Sigmoid colon (tissue), 6 donors: ENCODE measurements at regions not wholly inside any gene's neighbourhood (a gene's known extent, or its start where the extent isn't known, plus 50 kb on each side); places are given as distances from the start of the nearest gene placed in this dataset.
A peak's percentile ranks its signal among the peaks of the same experiment; 100 is the strongest.

ENCODE experiments used
- DNase-seq: peaks from one replicate; pipeline ENCODE4 v3.0.0-alpha.2; 2019
- H3K27ac ChIP-seq, 4 donors: fragments of 200-600 bp; sonication (generic); one replicate each; pipeline ENCODE4 v1.5.1; 2016 to 2019; ENCODE audit warnings: mild to moderate bottlenecking in 1 of 4
- H3K27me3 ChIP-seq, 3 donors: fragments of 200-600 bp; sonication (generic); one replicate each; pipeline ENCODE4 v1.5.1; 2019; ENCODE audit warnings: mild to moderate bottlenecking in 1 of 3
- H3K36me3 ChIP-seq, 4 donors: fragments of 200-600 bp; sonication (generic); one replicate each; pipeline ENCODE4 v1.5.1; 2016 to 2019
- H3K4me1 ChIP-seq, 4 donors: fragments of 200-600 bp; sonication (generic); one replicate each; pipeline ENCODE4 v1.5.1; 2017 to 2019
- H3K4me3 ChIP-seq, 4 donors: fragments of 200-600 bp; sonication (generic); one replicate each; pipeline ENCODE4 v1.5.1; 2017 to 2019; ENCODE audit warnings: mild to moderate bottlenecking in 2 of 4, moderate library complexity in 1 of 4
- H3K9me3 ChIP-seq, 4 donors: fragments of 200-600 bp in 3 of 4; sonication (generic) in 3 of 4; one replicate each; pipeline versions ENCODE4 v1.5.1 to v1.6.1; 2013 to 2019
- CTCF ChIP-seq, 4 experiments: fragments of 450-650 bp in 3 of 4; fragments of 200-600 bp in 1 of 4; IDR thresholded peaks; one replicate each; pipeline ENCODE4 v1.5.1; 2016 to 2019; ENCODE audit warnings: antibody characterized with exemption in 4 of 4, mild to moderate bottlenecking in 3 of 4, moderate library complexity in 2 of 4
- EP300 ChIP-seq, 4 donors: sonication (generic); formaldehyde crosslinking; IDR thresholded peaks; one replicate each; pipeline ENCODE4 v1.6.1; 2017; ENCODE audit warnings: antibody characterized with exemption in 4 of 4
- POLR2A ChIP-seq, 2 donors: fragments of 450-650 bp; IDR thresholded peaks; one replicate each; pipeline ENCODE4 v1.6.1; 2016; ENCODE audit warnings: antibody characterized with exemption in 2 of 2, mild to moderate bottlenecking in 2 of 2, moderate library complexity in 2 of 2
- POLR2AphosphoS5 ChIP-seq, 4 donors: sonication (generic); formaldehyde crosslinking; IDR thresholded peaks; one replicate each; pipeline ENCODE4 v1.6.1; 2017; ENCODE audit warnings: antibody characterized with exemption in 4 of 4
- WGBS, 2 donors: extraction: QIAGEN DNeasy Blood & Tissue Kit; methylation state at CpG; one replicate each; pipeline ENCODE4 v1.1.7; 2013; 5-methylcytosine and 5-hydroxymethylcytosine counted together
- intact Hi-C: fragments of 100-400 bp; cut with DNase I; formaldehyde crosslinking; loops from one replicate; pipeline ENCODE4 v1.15.1; 2023
- donor health status: healthy with polysubstance abuse.
- donor health status: healthy.

DNA sequence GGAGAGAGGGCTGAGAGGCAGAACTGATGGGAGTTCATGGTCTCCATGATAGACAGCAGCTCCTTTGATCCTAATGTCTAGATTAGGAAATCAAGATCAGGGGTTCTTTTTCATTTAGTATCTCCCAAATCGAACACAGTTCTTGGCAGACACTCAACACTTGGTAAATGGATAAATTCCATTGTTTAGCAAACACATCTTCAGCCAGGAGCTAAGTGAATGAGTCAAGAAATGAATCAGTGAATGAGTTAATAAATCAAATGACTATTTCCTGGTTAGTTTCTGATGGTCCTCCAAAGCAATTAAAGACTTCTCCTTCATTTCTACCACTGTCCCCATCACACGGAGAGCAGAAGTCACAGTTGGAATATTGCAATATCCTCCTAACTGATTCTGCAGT lies 120.0 kb upstream of the SHISA3 start:
- H3K4me3 ChIP-seq = no peak overlapping the region
- no peak for DNase-seq
- 59 to 74% methylated on average over 2 of the region's 2 CpGs for WGBS, 2 donors
- no peaks in the 10 kb centered on the region for H3K36me3 ChIP-seq
- intact Hi-C loops = no loop called here
- no peaks in the 10 kb centered on the region for H3K9me3 ChIP-seq
- TF ChIP-seq POLR2AphosphoS5 (IDR thresholded peaks at IDR 0.05) = no peak
- no peak for TF ChIP-seq POLR2A (IDR thresholded peaks at IDR 0.05)
- no peak for TF ChIP-seq CTCF (IDR thresholded peaks at IDR 0.05)
- TF ChIP-seq EP300 (IDR thresholded peaks at IDR 0.05) = no peak
- no peaks in the 10 kb centered on the region for H3K27me3 ChIP-seq
- H3K4me1 ChIP-seq = no peaks in the 10 kb centered on the region
- no peak overlapping the region for H3K27ac ChIP-seq

GRCh38 chr4:42278709-42279324 lies 118.5 kb upstream of the SHISA3 start:
- no peaks in the 10 kb centered on the region for H3K36me3 ChIP-seq
- no peak for DNase-seq
- WGBS, 2 donors = 87 to 90% methylated on average over 15 of the region's 15 CpGs
- H3K9me3 ChIP-seq = no peaks in the 10 kb centered on the region
- intact Hi-C loops = no loop called here
- TF ChIP-seq EP300 (IDR thresholded peaks at IDR 0.05) (no peak), POLR2A (IDR thresholded peaks at IDR 0.05) (no peak), CTCF (IDR thresholded peaks at IDR 0.05) (no peak), POLR2AphosphoS5 (IDR thresholded peaks at IDR 0.05) (no peak)
- no peaks in the 10 kb centered on the region for H3K27me3 ChIP-seq
- no peaks in the 10 kb centered on the region for H3K4me1 ChIP-seq
- H3K27ac ChIP-seq = no peak overlapping the region
- no peak overlapping the region for H3K4me3 ChIP-seq

GRCh38 chr4:42280327-42281095 lies 116.8 kb upstream of the SHISA3 start:
- Histone ChIP-seq H3K36me3 (no peaks in the 10 kb centered on the region), H3K4me3 (no peak overlapping the region), H3K27ac (no peak overlapping the region), H3K27me3 (no peaks in the 10 kb centered on the region), H3K9me3 (no peaks in the 10 kb centered on the region), H3K4me1 (no peaks in the 10 kb centered on the region)
- intact Hi-C loops = no loop called here
- peak in 2 of 4 experiments; percentile 18 to 43 for TF ChIP-seq CTCF (IDR thresholded peaks at IDR 0.05)
- no peak for TF ChIP-seq EP300 (IDR thresholded peaks at IDR 0.05)
- no peak for DNase-seq
- 60 to 69% methylated on average over 11 of the region's 11 CpGs for WGBS, 2 donors

DNA sequence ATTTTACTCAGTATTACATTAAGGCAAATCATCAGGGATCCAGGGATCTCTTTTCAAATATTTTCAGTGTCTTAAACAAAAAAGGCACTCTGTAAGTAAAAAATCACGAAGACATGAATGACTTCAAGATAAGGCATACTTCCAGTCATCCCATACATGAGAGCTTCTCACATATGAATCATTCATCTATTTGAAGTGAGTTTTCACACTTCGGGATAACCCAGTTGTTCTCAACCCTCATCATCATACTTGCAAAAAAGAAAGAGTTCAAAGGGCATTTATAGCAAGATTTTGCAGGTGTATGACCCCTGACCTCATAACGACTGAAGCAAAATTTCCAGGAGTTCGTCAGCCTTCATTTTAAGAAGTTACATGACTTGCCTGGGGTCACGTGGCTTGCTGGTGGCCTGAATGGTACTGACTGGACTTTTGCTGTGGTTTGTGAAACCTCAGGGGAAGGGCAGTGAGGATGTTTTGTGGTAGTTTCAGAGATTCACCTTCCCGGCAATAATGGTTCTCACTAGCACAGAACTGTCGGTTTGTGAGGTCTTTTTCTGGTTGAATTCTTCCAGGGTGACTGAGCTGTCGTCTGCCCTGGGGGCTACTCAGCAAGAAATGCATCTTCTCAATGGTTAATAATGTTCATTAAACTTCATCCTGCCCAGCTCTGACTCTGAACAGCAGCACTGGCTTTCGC lies 115.8 kb upstream of the SHISA3 start:
- WGBS, 2 donors = 17 to 44% methylated on average over 9 of the region's 9 CpGs
- intact Hi-C loops = loop anchor here (1.0 kb wide), 1 partner anchor 239 kb away; no protein-coding TSS in a partner anchor
- TF ChIP-seq CTCF (IDR thresholded peaks at IDR 0.05) (no peak), EP300 (IDR thresholded peaks at IDR 0.05) (no peak), POLR2AphosphoS5 (IDR thresholded peaks at IDR 0.05) (no peak), POLR2A (IDR thresholded peaks at IDR 0.05) (no peak)

More for the DNA sequence above, 115.8 kb upstream of the SHISA3 start:
- no peaks in the 10 kb centered on the region for H3K27me3 ChIP-seq
- H3K36me3 ChIP-seq = no peaks in the 10 kb centered on the region
- H3K4me3 ChIP-seq = no peak overlapping the region
- no peaks in the 10 kb centered on the region for H3K9me3 ChIP-seq
- H3K4me1 ChIP-seq = no peaks in the 10 kb centered on the region
- no peak overlapping the region for H3K27ac ChIP-seq
- no peak for DNase-seq
